Activated naive CD4-positive, alpha-beta T cell treated with anti-CD3 and anti-CD28 coated beads for 36 hours (primary cell): ENCODE measurements at regions not wholly inside any gene's neighbourhood (a gene's known extent, or its start where the extent isn't known, plus 50 kb on each side); places are given as distances from the start of the nearest gene placed in this dataset.

Experiments used
- CTCF ChIA-PET: fragments of 350-600 bp; sonication (Branson Sonifier 250); formaldehyde crosslinking; loops from one replicate; lab custom pipeline; 2021; ENCODE audit warnings: antibody characterized with exemption; lab: Charles Lee
- DNase-seq: peaks from one replicate; pipeline ENCODE4 v3.0.0-alpha.2; 2020
- H3K27ac Mint-ChIP-seq: one replicate; pipeline ENCODE4 v1.8.0; 2021; ENCODE audit warnings: mild to moderate bottlenecking, mixed read lengths
- H3K27me3 Mint-ChIP-seq: one replicate; pipeline ENCODE4 v1.8.0; 2021; ENCODE audit warnings: low read depth, mixed read lengths
- H3K36me3 Mint-ChIP-seq: one replicate; pipeline ENCODE4 v1.8.0; 2021; ENCODE audit warnings: low read depth, mixed read lengths
- H3K4me1 Mint-ChIP-seq: one replicate; pipeline ENCODE4 v1.8.0; 2021; ENCODE audit warnings: low read depth, mixed read lengths
- H3K4me3 Mint-ChIP-seq: one replicate; pipeline ENCODE4 v1.8.0; 2021; ENCODE audit warnings: mild to moderate bottlenecking, moderate library complexity, mixed read lengths
- H3K9me3 Mint-ChIP-seq: one replicate; pipeline ENCODE4 v1.8.0; 2021; ENCODE audit warnings: mixed read lengths
- intact Hi-C: fragments of 100-400 bp; cut with micrococcal nuclease; formaldehyde crosslinking; loops from one replicate; pipeline ENCODE4 v1.15.1; 2023

GRCh38 chr13:75174481-75174880 lies 307.5 kb downstream of the TBC1D4 start:
- intact Hi-C loops = no loop called here
- Mint-ChIP-seq H3K9me3 (no peaks in the 10 kb centered on the region), H3K4me1 (peaks cover 4% of the 10 kb centered on the region), H3K27ac (no peak overlapping the region), H3K36me3 (no peaks in the 10 kb centered on the region), H3K4me3 (no peak overlapping the region), H3K27me3 (peaks cover 12% of the 10 kb centered on the region)
- no peak for DNase-seq
- CTCF ChIA-PET = no interaction called here

GRCh38 chr13:75173457-75174356 lies 308.3 kb downstream of the TBC1D4 start:
- peaks cover 4% of the 10 kb centered on the region for H3K4me1 Mint-ChIP-seq
- no peaks in the 10 kb centered on the region for H3K9me3 Mint-ChIP-seq
- no peak overlapping the region for H3K4me3 Mint-ChIP-seq
- peak; percentile 7 for DNase-seq
- CTCF ChIA-PET = no interaction called here
- no peaks in the 10 kb centered on the region for H3K36me3 Mint-ChIP-seq
- peaks cover 6% of the 10 kb centered on the region for H3K27me3 Mint-ChIP-seq
- intact Hi-C loops = no loop called here
- H3K27ac Mint-ChIP-seq = no peak overlapping the region

DNA sequence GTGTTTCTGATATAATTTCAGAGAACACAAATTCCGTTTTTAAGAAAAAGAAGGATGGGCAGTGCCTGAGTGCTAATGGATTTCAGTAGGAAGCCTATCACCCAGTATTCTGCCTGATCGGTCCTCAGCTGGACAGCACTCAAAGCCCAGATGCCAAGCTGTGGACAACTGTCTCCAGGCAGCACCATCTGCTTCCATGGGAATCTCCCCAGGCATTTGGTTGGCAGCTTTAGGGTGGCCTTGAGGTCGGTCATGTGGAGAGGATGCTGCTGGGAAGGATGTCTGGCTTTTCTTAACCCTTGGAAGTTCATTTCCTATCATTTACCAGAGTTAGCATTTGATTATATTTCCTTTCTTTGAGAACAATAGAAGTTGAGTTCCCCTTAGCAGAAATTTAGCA lies 311.7 kb downstream of the TBC1D4 start:
- Mint-ChIP-seq H3K9me3 (no peaks in the 10 kb centered on the region), H3K27ac (no peak overlapping the region), H3K4me1 (peaks cover 4% of the 10 kb centered on the region), H3K36me3 (no peaks in the 10 kb centered on the region), H3K27me3 (no peaks in the 10 kb centered on the region), H3K4me3 (no peak overlapping the region)
- intact Hi-C loops = no loop called here
- CTCF ChIA-PET = no interaction called here
- DNase-seq = no peak

DNA sequence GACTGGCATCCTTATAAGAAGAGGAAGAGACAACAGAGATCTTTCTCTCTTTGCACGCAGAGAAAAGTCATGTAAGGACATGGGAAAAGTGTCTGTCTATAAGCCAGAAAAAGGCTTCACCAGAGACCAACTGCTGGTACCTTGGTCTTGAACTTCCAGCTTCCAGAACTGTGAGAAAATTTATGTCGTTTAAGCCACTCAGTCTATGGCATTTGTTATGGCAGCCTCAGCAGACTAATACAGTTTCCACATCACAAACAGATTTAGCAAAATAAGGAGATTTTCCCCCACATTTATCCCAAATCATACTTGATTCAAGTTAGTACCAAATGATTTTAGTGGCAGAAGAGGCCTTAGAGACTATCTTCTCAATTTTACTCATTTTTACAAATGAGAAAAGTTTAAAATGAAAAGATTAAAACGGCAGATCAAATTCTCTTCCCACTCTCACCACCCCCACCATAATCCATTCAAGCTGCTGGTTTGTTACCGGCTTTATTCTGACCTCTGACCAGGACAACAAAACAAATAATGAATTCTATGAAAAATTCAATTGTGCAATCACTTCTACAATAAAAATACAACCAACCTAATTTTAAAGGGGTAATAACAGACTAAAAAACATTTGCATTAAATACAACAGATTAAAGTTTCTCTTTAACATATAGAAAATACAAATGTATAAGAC lies 316.3 kb downstream of the TBC1D4 start:
- no peak overlapping the region for H3K4me3 Mint-ChIP-seq
- no peaks in the 10 kb centered on the region for H3K9me3 Mint-ChIP-seq
- H3K27me3 Mint-ChIP-seq = no peaks in the 10 kb centered on the region
- H3K36me3 Mint-ChIP-seq = no peaks in the 10 kb centered on the region
- CTCF ChIA-PET = no interaction called here
- no peak overlapping the region for H3K27ac Mint-ChIP-seq
- H3K4me1 Mint-ChIP-seq = no peaks in the 10 kb centered on the region
- no peak for DNase-seq
- intact Hi-C loops = no loop called here

GRCh38 chr13:75161804-75162203 lies 320.2 kb downstream of the TBC1D4 start:
- Mint-ChIP-seq H3K27me3 (peaks cover 3% of the 10 kb centered on the region), H3K4me1 (no peaks in the 10 kb centered on the region), H3K36me3 (no peaks in the 10 kb centered on the region), H3K4me3 (no peak overlapping the region), H3K9me3 (no peaks in the 10 kb centered on the region), H3K27ac (no peak overlapping the region)
- DNase-seq = no peak
- CTCF ChIA-PET = no interaction called here
- intact Hi-C loops = no loop called here

- Mint-ChIP-seq H3K36me3 (no peaks in the 10 kb centered on the region), H3K27ac (no peak overlapping the region)
- CTCF ChIA-PET = no interaction called here
These were observed 321.0 kb downstream of the TBC1D4 start for GRCh38 chr13:75160984-75161383.

GRCh38 chr13:75154331-75154730 lies 327.6 kb downstream of the TBC1D4 start:
- peaks cover 7% of the 10 kb centered on the region for H3K9me3 Mint-ChIP-seq
- H3K27me3 Mint-ChIP-seq = peaks cover 21% of the 10 kb centered on the region

More at GRCh38 chr13:75160984-75161383, 321.0 kb downstream of the TBC1D4 start:
- Mint-ChIP-seq H3K27me3 (peaks cover 3% of the 10 kb centered on the region), H3K9me3 (no peaks in the 10 kb centered on the region), H3K4me3 (no peak overlapping the region), H3K4me1 (no peaks in the 10 kb centered on the region)
- DNase-seq = no peak
- intact Hi-C loops = no loop called here

DNA sequence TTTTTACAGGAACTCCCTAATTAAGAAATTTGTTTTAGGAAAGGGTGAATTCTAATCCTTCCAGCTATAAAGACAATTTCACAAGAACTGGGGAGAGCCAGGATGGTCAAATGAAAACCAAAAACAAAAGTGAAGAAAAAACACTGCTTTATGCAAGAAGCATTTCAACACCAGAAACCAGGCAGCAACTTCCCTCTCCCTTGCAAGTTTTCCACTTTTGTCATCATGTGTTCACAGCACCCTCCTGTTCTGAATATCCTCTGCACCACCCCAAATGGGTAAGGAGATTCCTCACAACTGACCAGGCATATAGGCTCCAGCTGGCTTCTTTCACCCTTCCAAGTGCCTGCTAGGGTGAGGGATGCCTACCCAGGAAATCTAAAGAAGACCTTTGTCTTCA lies 328.1 kb downstream of the TBC1D4 start:
- DNase-seq = no peak
- intact Hi-C loops = no loop called here
- CTCF ChIA-PET = no interaction called here
- no peak overlapping the region for H3K4me3 Mint-ChIP-seq
- H3K27ac Mint-ChIP-seq = no peak overlapping the region
- H3K36me3 Mint-ChIP-seq = peaks cover 2% of the 10 kb centered on the region
- H3K4me1 Mint-ChIP-seq = no peaks in the 10 kb centered on the region
- H3K9me3 Mint-ChIP-seq = peaks cover 7% of the 10 kb centered on the region
- peaks cover 26% of the 10 kb centered on the region for H3K27me3 Mint-ChIP-seq

More at GRCh38 chr13:75154331-75154730, 327.6 kb downstream of the TBC1D4 start:
- H3K27ac Mint-ChIP-seq = no peak overlapping the region
- intact Hi-C loops = no loop called here
- CTCF ChIA-PET = no interaction called here
- peaks cover 2% of the 10 kb centered on the region for H3K36me3 Mint-ChIP-seq
- H3K4me1 Mint-ChIP-seq = no peaks in the 10 kb centered on the region
- no peak overlapping the region for H3K4me3 Mint-ChIP-seq
- DNase-seq = no peak

- Mint-ChIP-seq H3K9me3 (peaks cover 7% of the 10 kb centered on the region), H3K36me3 (peaks cover 2% of the 10 kb centered on the region), H3K4me3 (no peak overlapping the region), H3K27me3 (peaks cover 26% of the 10 kb centered on the region), H3K4me1 (no peaks in the 10 kb centered on the region), H3K27ac (no peak overlapping the region)
- CTCF ChIA-PET = interaction anchor here (0.7 kb wide), 1 partner anchor 204 kb away, joined by 3 read pairs; no protein-coding TSS in a partner anchor
- intact Hi-C loops = no loop called here
- DNase-seq = no peak
These were observed 328.6 kb downstream of the TBC1D4 start for GRCh38 chr13:75153386-75153785.

DNA sequence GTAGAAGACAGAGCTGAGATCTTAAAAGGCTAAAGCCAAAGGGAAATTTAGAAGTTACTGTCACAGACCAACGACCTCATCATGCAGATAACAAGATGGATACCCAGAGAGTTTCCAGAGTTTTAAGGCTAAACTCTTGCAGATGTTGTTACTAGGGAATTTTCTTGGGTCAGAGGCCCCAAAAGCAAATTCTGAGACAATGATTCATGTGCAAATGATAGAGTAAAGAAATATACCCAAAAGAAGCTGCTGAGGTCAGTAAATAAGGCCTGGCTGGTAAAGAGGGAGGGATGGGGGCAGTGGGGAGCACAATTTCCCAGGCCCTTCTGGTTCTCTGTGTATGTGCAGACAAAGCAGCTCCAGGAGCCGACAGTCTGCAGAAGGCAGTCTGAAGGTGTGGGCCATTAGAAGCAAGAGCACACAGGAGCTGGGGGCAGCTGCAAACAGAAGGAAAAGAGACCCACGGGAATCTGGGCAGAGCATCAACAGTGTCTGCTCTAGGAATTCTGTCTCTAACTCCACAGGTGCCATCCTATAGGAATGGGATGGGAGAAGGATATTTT lies 330.8 kb downstream of the TBC1D4 start:
- Mint-ChIP-seq H3K36me3 (peaks cover 2% of the 10 kb centered on the region), H3K4me1 (no peaks in the 10 kb centered on the region), H3K4me3 (no peak overlapping the region), H3K9me3 (peaks cover 7% of the 10 kb centered on the region), H3K27me3 (peaks cover 23% of the 10 kb centered on the region), H3K27ac (no peak overlapping the region)
- no peak for DNase-seq
- CTCF ChIA-PET = no interaction called here
- intact Hi-C loops = no loop called here

- intact Hi-C loops = no loop called here
- CTCF ChIA-PET = no interaction called here
These were observed 332.2 kb downstream of the TBC1D4 start for GRCh38 chr13:75149776-75150175.

GRCh38 chr13:75147946-75148345 lies 334.0 kb downstream of the TBC1D4 start:
- peaks cover 18% of the 10 kb centered on the region for H3K27me3 Mint-ChIP-seq
- intact Hi-C loops = no loop called here
- peaks cover 7% of the 10 kb centered on the region for H3K9me3 Mint-ChIP-seq
- H3K4me3 Mint-ChIP-seq = no peak overlapping the region
- H3K36me3 Mint-ChIP-seq = peaks cover under 1% of the 10 kb centered on the region
- no peak for DNase-seq
- no peaks in the 10 kb centered on the region for H3K4me1 Mint-ChIP-seq
- H3K27ac Mint-ChIP-seq = no peak overlapping the region
- CTCF ChIA-PET = no interaction called here

More at GRCh38 chr13:75149776-75150175, 332.2 kb downstream of the TBC1D4 start:
- H3K27me3 Mint-ChIP-seq = peaks cover 19% of the 10 kb centered on the region
- no peaks in the 10 kb centered on the region for H3K4me1 Mint-ChIP-seq
- peaks cover 2% of the 10 kb centered on the region for H3K36me3 Mint-ChIP-seq
- no peak overlapping the region for H3K4me3 Mint-ChIP-seq
- DNase-seq = no peak
- peaks cover 7% of the 10 kb centered on the region for H3K9me3 Mint-ChIP-seq
- no peak overlapping the region for H3K27ac Mint-ChIP-seq
